Activated naive CD4-positive, alpha-beta T cell treated with anti-CD3 and anti-CD28 coated beads, Interleukin-2, amount 50 U/mL, for 72 hours (primary cell): ENCODE measurements at regions not wholly inside any gene's neighbourhood (a gene's known extent, or its start where the extent isn't known, plus 50 kb on each side); places are given as distances from the start of the nearest gene placed in this dataset.

Source experiments
- ATAC-seq, 2 donors: fragments of 150-1000 bp; cut with Tn5 transposase; 2 replicates each; pipeline ENCODE4 v1.10.0; 2021; ENCODE audit warnings: mild to moderate bottlenecking in 2 of 2, moderate library complexity in 2 of 2
- DNase-seq, 2 donors: peaks; one replicate each; pipeline ENCODE4 v3.0.0; 2021 to 2022; ENCODE audit warnings: low spot score in 2 of 2
- H3K27ac Mint-ChIP-seq, 2 donors: one replicate each; pipeline ENCODE4 v1.8.0; 2022; ENCODE audit warnings: mild to moderate bottlenecking in 2 of 2, mixed read lengths in 2 of 2
- H3K36me3 Mint-ChIP-seq, 2 donors: one replicate each; pipeline ENCODE4 v1.8.0; 2022; ENCODE audit warnings: mixed read lengths in 2 of 2
- H3K9me3 Mint-ChIP-seq, 2 donors: one replicate each; pipeline ENCODE4 v1.8.0; 2022; ENCODE audit warnings: mixed read lengths in 2 of 2

DNA sequence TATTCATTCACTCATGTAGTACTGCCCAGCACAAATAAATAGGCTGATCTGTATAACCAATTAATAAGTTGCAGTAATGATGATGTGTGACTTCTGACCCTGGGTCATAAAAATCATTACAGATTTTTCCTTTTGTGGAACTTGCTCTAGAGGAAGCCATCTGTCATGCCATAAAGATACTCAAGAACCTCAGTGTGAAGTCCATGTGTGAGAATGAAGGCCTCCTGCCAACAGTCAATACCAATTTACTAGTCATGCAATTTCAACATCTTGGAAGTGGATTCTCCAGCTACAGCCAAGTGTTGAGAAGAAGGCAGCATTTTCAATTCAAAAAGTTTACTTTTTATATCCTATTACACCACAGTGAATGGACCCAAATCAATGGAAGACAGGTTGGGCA, 435.6 kb upstream of the LRRC4C start:
- ATAC-seq (no peak), DNase-seq (no peak)
- Mint-ChIP-seq H3K36me3 (no peaks in the 10 kb centered on the region), H3K27ac (no peak overlapping the region), H3K9me3 (peaks cover 17 to 20% of the 10 kb centered on the region in 2 donors)

GRCh38 chr11:41897991-41898390, 438.5 kb upstream of the LRRC4C start:
- no peak overlapping the region for H3K27ac Mint-ChIP-seq

DNA sequence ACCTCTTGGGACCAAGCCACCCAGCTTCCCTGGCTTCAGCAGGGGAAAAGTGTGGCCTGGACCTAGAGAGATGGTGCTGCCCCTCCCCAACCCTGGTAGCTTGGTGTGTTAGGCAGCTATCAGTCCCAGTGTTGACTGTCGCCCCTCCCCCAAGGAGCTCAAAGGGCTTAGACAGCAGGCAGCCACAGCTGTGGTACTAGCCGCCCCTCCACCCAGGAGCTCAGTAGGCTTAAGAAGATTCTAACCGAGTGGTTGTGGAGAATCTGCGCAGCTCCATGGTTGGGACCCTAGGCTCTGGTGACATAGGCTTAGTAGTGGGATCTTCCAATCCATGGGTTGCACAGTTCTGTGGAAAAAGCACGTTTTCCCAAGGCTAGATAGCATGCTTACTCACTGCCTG, 458.4 kb upstream of the LRRC4C start:
- no peak for ATAC-seq
- no peak for DNase-seq
- no peak overlapping the region for H3K27ac Mint-ChIP-seq
- peaks cover 5 to 16% of the 10 kb centered on the region in 2 donors for H3K36me3 Mint-ChIP-seq
- H3K9me3 Mint-ChIP-seq: peaks cover 42 to 44% of the 10 kb centered on the region in 2 donors

More at GRCh38 chr11:41897991-41898390, 438.5 kb upstream of the LRRC4C start:
- ATAC-seq (no peak), DNase-seq (no peak)
- peaks cover 0 to 5% of the 10 kb centered on the region in 2 donors for H3K36me3 Mint-ChIP-seq
- H3K9me3 Mint-ChIP-seq: peaks cover 22 to 32% of the 10 kb centered on the region in 2 donors

- H3K36me3 Mint-ChIP-seq: peaks cover 5 to 16% of the 10 kb centered on the region in 2 donors
- ATAC-seq (no peak), DNase-seq (no peak)
- peaks cover 34 to 39% of the 10 kb centered on the region in 2 donors for H3K9me3 Mint-ChIP-seq
- H3K27ac Mint-ChIP-seq: no peak overlapping the region
Measured at GRCh38 chr11:41920374-41920773, 460.9 kb upstream of the LRRC4C start.

GRCh38 chr11:41921746-41922390, 462.4 kb upstream of the LRRC4C start:
- no peak for DNase-seq
- peaks cover 36 to 38% of the 10 kb centered on the region in 2 donors for H3K9me3 Mint-ChIP-seq
- H3K36me3 Mint-ChIP-seq: peaks cover 5 to 20% of the 10 kb centered on the region in 2 donors
- ATAC-seq: no peak
- no peak overlapping the region for H3K27ac Mint-ChIP-seq

DNA sequence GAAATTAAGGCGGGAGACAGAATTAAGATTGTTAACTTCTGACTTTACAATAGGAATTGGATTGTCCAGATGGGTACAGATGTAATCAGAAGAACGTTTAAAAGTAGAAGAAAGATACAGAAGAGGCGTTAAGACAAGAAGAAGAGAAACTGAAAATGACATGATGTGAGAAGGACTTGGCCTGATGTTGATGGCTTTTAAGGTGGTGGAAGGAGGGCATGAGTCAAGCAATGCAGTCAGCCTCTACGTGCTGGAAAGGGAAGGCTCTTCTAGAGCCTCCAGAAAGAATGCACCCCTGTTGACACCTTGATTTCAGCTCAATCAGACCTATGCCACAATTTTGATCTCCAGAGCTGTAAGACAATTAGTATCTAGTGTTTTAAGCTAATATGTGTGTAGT, 466.9 kb upstream of the LRRC4C start:
- ATAC-seq (no peak), DNase-seq (no peak)
- Mint-ChIP-seq H3K36me3 (peaks cover 0 to 9% of the 10 kb centered on the region in 2 donors), H3K27ac (no peak overlapping the region), H3K9me3 (peaks cover 26 to 28% of the 10 kb centered on the region in 2 donors)

- DNase-seq: no peak
- Mint-ChIP-seq H3K9me3 (peaks cover 19 to 21% of the 10 kb centered on the region in 2 donors), H3K36me3 (no peaks in the 10 kb centered on the region), H3K27ac (no peak overlapping the region)
- ATAC-seq: no peak
Measured at GRCh38 chr11:41935241-41935640, 475.8 kb upstream of the LRRC4C start.

DNA sequence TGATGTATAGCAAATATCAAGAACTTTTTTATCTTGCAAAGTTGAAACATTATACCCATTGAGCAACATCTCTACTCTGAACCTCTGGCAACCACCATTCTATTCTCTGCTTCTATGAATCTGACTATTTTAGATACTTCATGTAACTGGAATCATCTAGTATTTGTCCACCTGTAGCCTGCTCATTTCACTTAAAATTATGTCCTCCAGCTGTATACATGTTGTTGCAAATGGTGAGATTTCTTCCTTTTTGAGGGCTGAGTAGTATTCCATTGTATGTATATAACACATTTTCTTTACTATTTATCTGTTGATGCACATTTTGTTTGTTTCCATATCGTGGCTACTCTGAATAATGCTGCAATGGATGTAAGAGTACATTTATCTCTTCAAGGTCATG, 476.3 kb upstream of the LRRC4C start:
- DNase-seq (no peak), ATAC-seq (no peak)
- H3K36me3 Mint-ChIP-seq: no peaks in the 10 kb centered on the region
- H3K27ac Mint-ChIP-seq: no peak overlapping the region
- peaks cover 16 to 18% of the 10 kb centered on the region in 2 donors for H3K9me3 Mint-ChIP-seq

- Mint-ChIP-seq H3K36me3 (no peaks in the 10 kb centered on the region), H3K27ac (no peak overlapping the region), H3K9me3 (peaks cover 11 to 12% of the 10 kb centered on the region in 2 donors)
- DNase-seq: no peak
- ATAC-seq: no peak
Measured at GRCh38 chr11:41943656-41944055, 484.2 kb upstream of the LRRC4C start.

DNA sequence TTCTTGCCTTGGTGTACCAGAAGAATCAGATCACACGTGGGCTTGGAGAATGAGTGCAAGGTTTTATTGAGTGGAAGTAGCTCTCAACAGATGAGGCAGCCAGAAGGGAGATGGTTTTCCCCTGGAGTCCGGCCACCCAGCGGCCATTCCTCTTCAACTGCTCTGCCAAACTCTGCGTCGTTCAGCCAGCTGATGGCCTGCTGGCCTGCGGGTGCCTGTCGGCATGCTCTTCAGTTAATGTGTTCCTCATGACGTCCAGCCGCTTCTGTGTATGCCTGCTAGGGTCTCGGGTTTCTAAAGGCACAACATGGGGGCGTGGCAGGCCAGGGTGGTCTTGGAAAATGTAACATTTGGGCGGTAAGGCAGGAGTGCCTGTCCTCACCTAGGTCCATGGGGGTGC, 487.9 kb upstream of the LRRC4C start:
- no peak for DNase-seq
- ATAC-seq: no peak
- peaks cover 13 to 18% of the 10 kb centered on the region in 2 donors for H3K9me3 Mint-ChIP-seq
- no peaks in the 10 kb centered on the region for H3K36me3 Mint-ChIP-seq
- H3K27ac Mint-ChIP-seq: no peak overlapping the region

DNA sequence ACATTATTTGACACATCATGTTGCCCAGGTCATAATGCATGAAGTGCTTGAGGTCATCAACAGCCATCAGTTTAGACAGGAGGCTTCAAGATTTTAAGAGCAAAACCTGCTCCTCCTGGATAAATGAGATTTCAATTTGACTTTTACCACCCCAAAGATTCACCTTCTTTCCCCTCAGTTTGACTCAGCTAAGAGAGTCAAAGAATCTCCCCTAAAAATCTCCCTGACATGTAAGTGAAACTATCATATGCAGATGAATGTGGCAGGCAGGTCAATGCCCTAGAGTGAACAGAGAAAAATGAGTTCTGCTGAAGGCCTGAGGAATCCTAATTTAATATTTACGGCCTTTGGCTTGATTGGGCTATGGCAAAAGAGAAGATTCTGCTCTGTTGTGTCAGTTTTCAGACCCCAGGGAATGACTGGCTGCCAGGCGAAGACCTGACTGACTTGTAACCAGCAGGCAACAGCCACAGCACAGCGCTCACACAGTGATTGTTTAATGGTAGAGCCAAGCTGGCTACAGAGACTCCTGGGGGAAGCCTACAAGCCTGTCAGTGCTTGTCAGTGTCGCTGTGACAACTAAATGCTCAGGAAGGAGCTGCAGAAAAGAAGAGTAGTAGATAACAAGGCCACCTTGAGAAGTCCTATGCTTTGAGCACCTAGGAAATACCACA, 491.2 kb upstream of the LRRC4C start:
- Mint-ChIP-seq H3K27ac (no peak overlapping the region), H3K9me3 (peaks cover 17 to 30% of the 10 kb centered on the region in 2 donors), H3K36me3 (peaks cover 4 to 5% of the 10 kb centered on the region in 2 donors)
- no peak for ATAC-seq
- no peak for DNase-seq

DNA sequence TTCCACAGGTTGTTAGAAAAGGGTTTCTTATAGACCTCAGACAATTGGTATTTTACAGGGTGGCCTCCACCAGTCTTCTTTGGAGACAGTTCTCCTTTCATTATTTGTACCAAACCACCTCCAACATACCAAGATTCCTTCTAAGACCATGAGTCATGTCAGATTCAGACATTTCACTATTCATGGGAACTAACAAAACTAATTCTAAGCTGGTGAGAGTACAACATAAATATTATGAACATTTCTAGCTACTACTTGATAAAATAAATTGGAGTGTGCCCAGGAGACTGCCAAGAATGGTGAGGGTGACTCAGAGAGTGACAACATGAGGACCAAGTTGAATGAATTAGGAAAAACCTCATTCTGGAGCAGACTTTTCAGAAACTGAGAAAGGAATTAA, 494.6 kb upstream of the LRRC4C start:
- peaks cover 8 to 12% of the 10 kb centered on the region in 2 donors for H3K36me3 Mint-ChIP-seq
- H3K27ac Mint-ChIP-seq: no peak overlapping the region
- H3K9me3 Mint-ChIP-seq: peaks cover 30 to 35% of the 10 kb centered on the region in 2 donors
- DNase-seq (no peak), ATAC-seq (no peak)

DNA sequence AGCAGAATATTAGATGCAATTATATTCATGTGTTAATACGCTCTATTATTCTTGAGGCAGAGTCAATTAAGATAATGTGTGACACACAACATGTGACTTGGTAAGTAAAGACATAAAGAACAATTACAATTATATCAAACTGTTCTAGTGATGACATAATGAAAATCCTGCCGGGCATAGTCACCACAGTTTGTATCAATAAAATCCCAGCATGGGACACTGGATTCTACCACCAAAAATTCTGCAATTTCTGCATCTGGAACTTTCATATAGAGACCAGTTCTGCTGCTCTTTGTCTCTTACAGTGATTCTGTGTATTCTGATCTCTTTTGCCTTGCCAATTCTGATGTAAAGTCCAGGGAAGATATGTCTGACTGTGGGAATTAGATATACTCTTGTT, 495.6 kb upstream of the LRRC4C start:
- DNase-seq (no peak), ATAC-seq (no peak)
- peaks cover 26 to 28% of the 10 kb centered on the region in 2 donors for H3K9me3 Mint-ChIP-seq
- peaks cover 8 to 12% of the 10 kb centered on the region in 2 donors for H3K36me3 Mint-ChIP-seq
- H3K27ac Mint-ChIP-seq: no peak overlapping the region

GRCh38 chr11:41955635-41956400, 496.4 kb upstream of the LRRC4C start:
- ATAC-seq (no peak), DNase-seq (no peak)
- Mint-ChIP-seq H3K36me3 (peaks cover 12% of the 10 kb centered on the region in 2 donors), H3K9me3 (peaks cover 26 to 31% of the 10 kb centered on the region in 2 donors), H3K27ac (no peak overlapping the region)

DNA sequence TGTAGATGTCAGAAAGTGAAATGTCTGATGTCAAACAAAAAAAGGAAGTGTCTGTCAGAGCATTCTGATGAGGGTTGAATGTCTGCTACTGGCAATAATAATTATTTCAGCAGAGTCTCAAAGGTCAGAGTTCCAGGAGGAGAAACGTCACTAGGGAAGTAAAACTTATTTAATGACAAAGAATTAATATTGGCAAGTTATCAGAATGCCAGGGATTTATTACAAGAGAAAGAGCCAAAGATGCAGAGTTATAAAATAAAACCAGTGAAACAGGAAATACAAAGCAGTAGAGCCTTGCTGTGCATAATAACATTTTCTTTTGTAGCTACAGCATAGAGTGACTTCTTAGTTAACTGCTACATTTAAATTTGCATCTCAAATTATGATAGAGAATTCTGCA, 504.0 kb upstream of the LRRC4C start:
- peaks cover 0 to 10% of the 10 kb centered on the region in 2 donors for H3K36me3 Mint-ChIP-seq
- no peak overlapping the region for H3K27ac Mint-ChIP-seq
- DNase-seq (no peak), ATAC-seq (no peak)
- H3K9me3 Mint-ChIP-seq: peaks cover 7 to 31% of the 10 kb centered on the region in 2 donors

GRCh38 chr11:41970681-41971080, 511.2 kb upstream of the LRRC4C start:
- ATAC-seq (no peak), DNase-seq (no peak)
- H3K36me3 Mint-ChIP-seq: no peaks in the 10 kb centered on the region
- H3K9me3 Mint-ChIP-seq: peaks cover 13 to 17% of the 10 kb centered on the region in 2 donors
- no peak overlapping the region for H3K27ac Mint-ChIP-seq

DNA sequence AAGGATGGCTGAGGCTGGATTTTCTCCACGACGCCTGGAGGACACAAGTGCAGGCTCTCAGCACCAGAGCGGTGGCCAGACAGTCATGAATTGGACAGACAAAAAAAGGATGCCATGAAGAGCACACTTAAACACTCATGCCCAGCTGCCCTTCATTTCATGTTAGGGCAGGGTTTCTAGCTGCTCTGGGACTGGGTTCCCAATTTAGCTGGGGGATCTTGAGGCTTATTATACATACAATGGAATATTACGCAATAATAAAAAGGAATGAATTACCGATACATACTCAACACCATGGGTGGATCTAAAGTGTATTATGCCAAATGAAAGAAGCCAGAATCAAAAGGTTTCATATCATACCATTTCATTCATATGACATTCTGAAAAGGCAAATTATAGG, 512.1 kb upstream of the LRRC4C start:
- ATAC-seq (no peak), DNase-seq (no peak)
- no peak overlapping the region for H3K27ac Mint-ChIP-seq
- peaks cover 13% of the 10 kb centered on the region in 2 donors for H3K9me3 Mint-ChIP-seq
- no peaks in the 10 kb centered on the region for H3K36me3 Mint-ChIP-seq
